ENCODE measurements at regions not wholly inside any gene's neighbourhood (a gene's known extent, or its start where the extent isn't known, plus 50 kb on each side); places are given as distances from the start of the nearest gene placed in this dataset.

DNA sequence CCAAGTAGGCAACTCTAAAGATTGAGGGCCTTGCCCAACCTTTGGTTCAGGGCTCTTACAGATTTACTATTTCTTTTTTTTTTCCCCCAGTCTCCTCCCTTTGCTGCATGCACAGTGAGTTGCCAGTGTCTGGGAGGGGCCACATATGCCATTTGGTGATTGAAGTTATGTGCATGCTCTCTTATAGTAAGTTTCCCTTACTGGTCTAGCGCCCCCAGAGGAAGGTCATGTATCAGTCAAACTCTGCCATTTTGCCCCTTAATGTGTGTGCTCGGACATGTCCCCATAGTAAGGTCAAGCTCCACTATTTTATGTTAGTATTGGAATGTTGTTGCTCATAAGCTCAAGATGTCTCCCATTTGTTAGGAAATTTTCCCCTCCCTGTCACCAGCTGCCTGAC is 1138.0 kb upstream of the SLC10A2 start:
- Histone ChIP-seq H3K9me3 (no peaks in the 10 kb centered on the region), H3K4me3 (no peak overlapping the region), H3K36me3 (no peaks in the 10 kb centered on the region), H3K27me3 (no peaks in the 10 kb centered on the region), H3K4me1 (no peaks in the 10 kb centered on the region), H3K27ac (no peak overlapping the region)
- DNase-seq, result no peak
- no peak for TF ChIP-seq CTCF (IDR thresholded peaks at IDR 0.05)
- intact Hi-C loops (cut with DNase I; ENCODE audit: low total_unique reads), result no loop called here

DNA sequence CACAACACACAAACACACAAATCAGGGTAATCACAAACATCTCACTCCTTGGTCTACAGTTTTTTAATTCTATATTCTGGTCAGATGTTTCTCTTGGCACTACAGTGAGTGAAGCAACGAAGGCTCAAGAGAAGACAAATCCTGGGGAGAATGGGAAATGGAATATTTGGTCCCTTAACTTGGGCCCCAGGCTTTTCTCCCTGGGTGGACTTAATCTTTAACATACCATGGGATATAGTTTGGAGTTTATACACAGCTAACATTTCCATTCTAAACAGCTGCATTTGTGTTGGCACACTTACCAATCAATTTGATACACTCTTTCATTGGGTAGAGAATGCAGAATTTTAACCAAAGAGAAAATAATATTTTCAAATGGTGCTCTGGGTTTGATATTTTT is 1132.6 kb upstream of the SLC10A2 start:
- H3K27me3 ChIP-seq, result no peaks in the 10 kb centered on the region
- intact Hi-C loops (cut with DNase I; ENCODE audit: low total_unique reads), result no loop called here
- H3K36me3 ChIP-seq, result no peaks in the 10 kb centered on the region
- no peaks in the 10 kb centered on the region for H3K4me1 ChIP-seq
- H3K4me3 ChIP-seq, result no peak overlapping the region
- no peaks in the 10 kb centered on the region for H3K9me3 ChIP-seq
- no peak overlapping the region for H3K27ac ChIP-seq
- no peak for TF ChIP-seq CTCF (IDR thresholded peaks at IDR 0.05)
- no peak for DNase-seq

- Histone ChIP-seq H3K4me1 (no peaks in the 10 kb centered on the region), H3K4me3 (no peak overlapping the region), H3K27ac (no peak overlapping the region), H3K36me3 (no peaks in the 10 kb centered on the region), H3K27me3 (no peaks in the 10 kb centered on the region), H3K9me3 (no peaks in the 10 kb centered on the region)
- no peak for TF ChIP-seq CTCF (IDR thresholded peaks at IDR 0.05)
- DNase-seq, result no peak
- intact Hi-C loops (cut with DNase I; ENCODE audit: low total_unique reads), result no loop called here
Observed at GRCh38 chr13:104196611-104197010, 1130.4 kb upstream of the SLC10A2 start.

GRCh38 chr13:104181526-104182231 is 1115.5 kb upstream of the SLC10A2 start:
- no peak for TF ChIP-seq CTCF (IDR thresholded peaks at IDR 0.05)
- Histone ChIP-seq H3K4me1 (no peaks in the 10 kb centered on the region), H3K4me3 (no peak overlapping the region), H3K9me3 (no peaks in the 10 kb centered on the region), H3K27ac (no peak overlapping the region), H3K36me3 (no peaks in the 10 kb centered on the region), H3K27me3 (no peaks in the 10 kb centered on the region)
- intact Hi-C loops (cut with DNase I; ENCODE audit: low total_unique reads), result no loop called here
- DNase-seq, result no peak

DNA sequence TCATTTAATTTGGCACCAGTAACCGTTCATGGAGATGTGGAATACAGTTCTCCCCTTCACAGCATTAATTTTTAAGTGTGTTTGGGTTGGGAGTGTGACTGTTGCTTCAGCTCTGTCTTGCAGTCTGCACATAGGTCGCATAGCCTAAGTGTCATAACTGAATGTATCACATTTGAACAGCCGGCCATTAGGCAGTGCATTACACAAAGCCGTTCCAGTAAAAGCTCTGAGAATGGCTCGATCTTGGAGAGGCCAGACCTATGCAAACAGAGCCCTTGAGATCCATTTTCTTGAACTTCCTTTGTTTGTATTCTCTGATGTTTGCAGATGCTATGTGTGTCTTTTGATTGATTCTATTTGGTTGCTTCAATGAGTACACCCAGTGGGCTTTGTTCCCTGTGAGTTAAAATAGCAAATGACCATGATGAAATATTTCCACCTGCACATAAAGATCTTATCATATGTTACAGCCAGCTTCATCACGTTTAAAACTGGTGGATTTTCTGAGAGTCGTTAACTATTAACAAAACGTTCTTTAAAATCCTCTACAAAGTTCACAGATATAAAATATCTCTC is 1104.9 kb upstream of the SLC10A2 start:
- DNase-seq, result no peak
- Histone ChIP-seq H3K4me1 (no peaks in the 10 kb centered on the region), H3K27ac (no peak overlapping the region), H3K27me3 (no peaks in the 10 kb centered on the region), H3K4me3 (no peak overlapping the region), H3K9me3 (no peaks in the 10 kb centered on the region), H3K36me3 (no peaks in the 10 kb centered on the region)
- no peak for TF ChIP-seq CTCF (IDR thresholded peaks at IDR 0.05)
- intact Hi-C loops (cut with DNase I; ENCODE audit: low total_unique reads), result no loop called here
